CD4-positive, alpha-beta T cell treated with Interleukin-4 for 4 hours (primary cell): ENCODE measurements at regions not wholly inside any gene's neighbourhood (a gene's known extent, or its start where the extent isn't known, plus 50 kb on each side); places are given as distances from the start of the nearest gene placed in this dataset.
"Not testable (repeated sequence)": the region's sequence is repeated elsewhere in the genome, so short reads cannot be mapped to it uniquely, and the experiment has no call there.

ENCODE experiments used
- DNase-seq: peaks from one replicate; pipeline ENCODE4 v3.0.0-alpha.2; 2020

DNA sequence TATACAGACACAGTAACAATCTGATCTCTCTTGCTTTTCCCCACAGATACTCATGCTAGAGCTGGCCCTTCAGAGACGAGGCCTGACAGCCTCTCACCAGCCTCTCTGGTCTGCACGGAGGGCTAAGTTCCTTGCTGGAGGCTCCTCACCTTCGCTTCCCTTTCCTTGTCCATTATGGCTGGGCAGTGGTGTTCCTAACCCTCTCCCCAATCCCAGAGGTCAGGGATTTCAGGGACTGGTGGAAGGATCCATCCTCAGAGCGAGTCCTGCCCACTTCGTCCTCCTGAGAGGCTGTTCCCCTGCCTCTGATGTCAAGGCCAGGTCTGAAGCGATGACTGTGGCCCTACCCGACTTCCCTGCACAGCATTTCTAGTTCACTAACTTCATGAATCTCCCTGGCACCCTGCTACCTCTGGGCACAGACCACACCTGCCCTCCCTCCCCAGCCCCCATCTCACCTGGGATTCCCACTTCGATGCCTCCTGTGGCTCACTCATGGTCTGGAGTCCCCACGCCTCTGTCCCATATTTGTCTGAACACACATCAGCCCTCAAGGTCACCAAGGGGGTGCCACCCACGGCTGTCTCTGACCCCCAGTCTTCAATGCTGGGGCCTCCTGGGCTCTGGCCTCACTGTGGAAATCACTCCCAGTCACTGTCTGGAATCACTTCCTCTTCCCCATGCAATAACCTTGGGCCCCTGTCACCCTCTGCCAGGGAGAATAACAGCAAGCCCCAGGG is 124.9 kb upstream of the PRR20G start:
- DNase-seq, result no peak

GRCh38 chr3:127411875-127412274 is 124.0 kb upstream of the PRR20G start:
- DNase-seq, result not testable (repeated sequence)

GRCh38 chr3:127411083-127411727 is 123.4 kb upstream of the PRR20G start:
- DNase-seq, result no peak

DNA sequence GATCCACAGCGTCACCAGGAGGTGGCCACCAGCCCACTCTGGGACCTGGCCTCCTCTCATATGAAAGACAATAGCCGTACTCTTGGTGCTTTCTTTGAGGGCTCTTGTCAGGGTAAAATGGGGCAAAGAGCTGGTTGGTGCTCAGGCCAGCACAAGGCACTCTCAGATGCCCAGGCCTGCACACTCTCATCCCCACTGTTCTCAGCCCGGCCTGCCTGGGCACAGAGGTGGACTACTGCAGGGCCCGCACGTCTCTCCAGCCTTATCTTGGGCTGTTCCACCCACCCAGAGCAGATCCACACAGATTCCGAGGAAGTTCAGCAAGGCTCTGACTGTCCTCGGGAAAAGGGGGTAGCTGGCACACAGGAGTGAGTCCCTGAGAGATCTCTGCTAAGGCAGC is 122.8 kb upstream of the PRR20G start:
- no peak for DNase-seq

GRCh38 chr3:127410137-127410488 is 122.3 kb upstream of the PRR20G start:
- DNase-seq, result no peak

GRCh38 chr3:127409421-127410136 is 121.7 kb upstream of the PRR20G start:
- DNase-seq, result no peak

GRCh38 chr3:127408684-127409420 is 121.0 kb upstream of the PRR20G start:
- no peak for DNase-seq

GRCh38 chr3:127408022-127408683 is 120.3 kb upstream of the PRR20G start:
- DNase-seq, result no peak

DNA sequence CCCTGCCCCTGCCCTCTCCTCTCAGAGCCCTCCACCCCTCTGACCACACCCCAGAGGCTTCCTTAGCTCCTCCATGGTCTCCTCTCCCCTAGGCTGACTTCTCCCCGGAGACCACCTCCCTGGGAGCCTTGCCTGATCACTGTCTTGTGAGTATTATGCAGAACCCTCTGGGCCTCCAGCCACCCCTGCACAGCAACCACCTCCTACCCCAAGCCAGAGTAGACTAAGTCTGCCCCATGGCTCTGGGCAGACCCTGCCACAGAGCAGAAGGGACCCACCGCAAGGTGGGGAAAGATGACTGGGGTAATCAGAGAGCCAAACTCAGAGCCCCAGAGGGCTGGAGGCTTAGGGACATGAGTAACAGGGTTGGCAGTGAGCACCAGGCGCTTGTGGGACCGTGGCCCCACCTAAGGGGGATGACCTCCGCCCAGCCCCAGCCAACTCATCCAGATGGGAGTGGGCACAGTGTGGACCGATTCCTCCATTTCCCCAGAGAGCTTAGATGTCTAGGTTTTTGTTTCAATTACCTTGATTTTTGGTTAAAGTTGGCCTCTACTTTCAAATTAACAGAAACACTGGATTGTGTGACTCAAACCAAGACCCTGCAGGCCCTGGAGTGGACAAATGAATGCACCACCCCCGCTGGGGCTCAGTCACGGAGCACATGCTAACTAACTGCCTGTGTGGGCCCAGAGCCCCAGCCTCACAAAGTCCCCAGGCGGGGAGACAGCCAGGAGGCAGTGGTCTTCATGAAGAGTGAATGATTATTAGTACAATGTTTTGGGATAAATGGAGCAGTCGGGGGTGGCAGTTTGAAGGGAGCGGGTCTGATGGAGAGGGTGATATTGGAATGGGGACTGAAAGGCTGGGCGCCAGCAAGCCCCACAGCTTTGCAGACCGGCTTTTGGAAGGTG is 119.4 kb upstream of the PRR20G start:
- no peak for DNase-seq

DNA sequence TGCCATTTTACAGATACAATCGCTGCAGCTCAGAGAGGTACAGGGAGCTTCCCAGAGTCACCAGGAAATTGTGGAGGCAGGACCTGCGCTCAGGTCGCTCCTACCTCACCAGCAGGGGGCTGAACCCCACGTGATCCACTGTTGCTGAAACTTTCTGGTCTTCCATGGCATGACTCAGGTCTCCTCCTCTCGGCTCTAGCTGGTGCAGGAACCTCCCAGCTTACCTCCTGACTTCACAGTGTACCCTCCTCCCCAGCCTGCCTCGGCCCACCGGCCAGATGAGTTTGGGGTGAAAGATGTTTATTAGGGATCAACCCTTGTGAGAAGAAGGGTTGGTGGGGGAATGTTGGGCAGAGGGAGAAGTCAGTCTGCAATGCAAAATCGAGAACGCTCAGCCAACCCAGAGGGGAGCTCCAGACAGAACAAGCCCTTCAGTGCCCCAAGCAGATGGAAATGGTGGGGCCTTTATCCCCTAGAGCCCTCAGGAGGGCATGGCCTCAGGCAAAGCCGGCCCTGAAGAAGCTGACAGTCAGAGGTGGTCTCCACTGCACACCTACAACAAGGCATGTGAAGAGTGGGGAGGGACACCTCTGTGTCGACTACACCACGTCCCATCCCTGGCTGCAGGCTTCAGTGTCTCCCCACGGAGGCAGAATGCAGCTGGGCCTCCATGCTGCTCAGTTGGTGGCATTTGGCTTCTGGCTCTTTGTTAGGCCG is 118.6 kb upstream of the PRR20G start:
- DNase-seq, result no peak

- DNase-seq, result no peak
Observed at GRCh38 chr3:127405791-127406190, 117.9 kb upstream of the PRR20G start.

GRCh38 chr3:127405010-127405598 is 117.3 kb upstream of the PRR20G start:
- DNase-seq, result no peak

GRCh38 chr3:127404221-127405009 is 116.6 kb upstream of the PRR20G start:
- no peak for DNase-seq

- DNase-seq, result no peak
Observed at GRCh38 chr3:127403795-127404194, 115.9 kb upstream of the PRR20G start.

DNA sequence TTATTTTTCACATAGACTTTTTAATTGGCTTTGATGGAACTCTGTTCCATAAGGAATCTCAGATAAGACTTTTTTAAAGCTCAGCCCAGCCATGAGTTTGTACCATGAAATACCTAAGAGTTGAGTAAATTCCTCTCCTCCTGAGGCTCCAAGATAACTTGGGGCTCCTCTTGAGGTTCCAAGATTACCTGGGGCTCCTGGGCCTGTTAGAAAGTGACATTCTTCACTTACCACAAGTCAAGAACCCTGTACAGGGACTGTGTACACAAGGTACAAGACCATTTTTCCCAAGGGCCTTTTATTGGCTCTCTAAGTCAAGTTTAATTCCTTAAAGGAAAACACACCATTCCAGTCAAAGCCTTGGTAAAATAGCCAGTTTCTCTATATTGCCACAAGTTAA is 111.3 kb upstream of the PRR20G start:
- no peak for DNase-seq

DNA sequence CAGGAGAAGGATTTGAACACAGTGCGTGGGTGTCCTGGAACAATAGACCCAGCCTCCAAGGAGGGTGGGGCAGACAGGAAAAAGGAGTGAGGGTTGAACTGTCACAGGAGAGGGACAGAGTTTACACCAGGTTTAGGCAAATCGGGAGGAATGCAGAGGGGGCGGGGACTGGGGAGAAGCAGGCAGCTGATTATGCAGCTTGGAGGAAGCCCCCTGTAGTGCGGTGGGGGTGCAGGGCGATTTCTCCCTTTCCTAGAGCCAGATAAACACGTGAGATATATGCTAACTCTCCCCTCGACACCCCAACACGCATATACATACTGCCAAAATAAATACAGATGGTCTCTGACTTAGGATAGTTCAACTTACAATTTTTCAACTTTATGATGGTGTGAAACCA is 108.6 kb upstream of the PRR20G start:
- DNase-seq, result no peak

DNA sequence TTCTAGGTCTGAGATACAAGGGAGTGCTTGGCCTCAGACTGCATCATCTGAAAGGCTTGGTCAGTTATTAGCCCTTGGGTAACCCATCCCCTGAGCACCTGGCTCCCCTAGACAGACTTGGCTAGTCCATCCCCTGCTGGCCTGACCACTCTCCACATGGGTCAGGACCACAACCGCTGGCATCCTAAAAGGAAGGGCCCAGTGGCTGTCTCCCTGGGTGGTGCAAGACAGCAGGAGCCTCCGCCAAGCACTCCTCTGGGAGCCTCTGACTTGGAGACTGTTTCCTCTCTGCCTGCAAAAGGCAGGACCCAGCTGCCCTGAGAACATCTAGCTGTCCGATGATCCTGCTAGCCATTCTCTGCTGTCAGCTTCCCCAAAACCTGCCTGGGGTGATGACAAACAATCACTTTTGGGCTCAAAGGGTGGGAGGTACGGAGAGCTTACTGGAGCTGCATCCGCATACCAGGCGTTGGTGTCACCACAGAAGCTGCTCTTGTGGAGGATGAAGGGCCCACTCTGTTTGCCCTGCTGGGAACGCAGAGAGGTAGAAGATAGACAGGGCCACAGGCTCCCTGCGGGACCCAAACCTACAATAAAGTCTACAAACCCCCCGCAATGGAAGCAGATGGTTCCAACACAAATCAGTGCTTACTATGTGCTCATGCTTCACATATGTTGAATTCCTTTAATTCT is 108.0 kb upstream of the PRR20G start:
- DNase-seq, result no peak

DNA sequence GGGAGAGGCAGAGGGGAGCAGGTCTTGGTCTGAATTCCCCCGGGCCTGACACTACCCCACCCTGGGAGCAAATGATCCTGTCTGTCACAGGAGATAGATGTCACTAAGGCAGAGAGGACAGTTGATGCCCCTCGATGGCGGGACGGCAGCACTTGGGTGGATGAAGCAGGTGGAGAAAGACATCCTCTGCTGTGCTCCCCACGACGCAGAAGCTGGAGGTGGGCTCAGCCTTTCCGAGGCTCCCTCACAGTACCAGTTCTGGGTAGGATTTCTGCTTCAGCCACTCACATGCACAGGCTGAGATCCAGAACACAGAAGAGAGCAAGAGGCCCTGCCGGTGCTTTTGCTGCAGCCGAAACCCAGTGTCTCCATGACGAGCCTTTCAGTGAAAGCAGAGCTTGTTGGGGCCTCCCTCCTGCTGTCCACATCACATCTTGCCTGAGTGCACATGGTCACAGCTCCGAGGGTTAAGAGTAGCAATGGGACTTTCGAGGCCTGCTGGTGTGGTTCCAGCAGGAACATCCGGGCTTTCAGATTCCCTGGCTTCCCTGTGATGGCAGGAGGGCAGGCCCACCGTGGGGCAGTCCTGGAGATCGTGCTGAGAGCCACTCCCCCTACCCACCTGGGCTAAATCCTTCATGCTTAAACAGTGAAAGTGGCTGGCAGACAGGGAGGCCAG is 107.3 kb upstream of the PRR20G start:
- DNase-seq, result no peak

- DNase-seq, result no peak
Observed at GRCh38 chr3:127394031-127394430, 106.2 kb upstream of the PRR20G start.
